Stimulated activated CD4-positive, alpha-beta T cell treated with anti-CD3 and anti-CD28 coated beads, Interleukin-12 subunit alpha, Interleukin-12 subunit beta, amount 100 ng/mL, for 24 hours (primary cell): ENCODE measurements at regions not wholly inside any gene's neighbourhood (a gene's known extent, or its start where the extent isn't known, plus 50 kb on each side); places are given as distances from the start of the nearest gene placed in this dataset.
"Not testable (repeated sequence)": the region's sequence is repeated elsewhere in the genome, so short reads cannot be mapped to it uniquely, and the experiment has no call there.

ENCODE experiments used
- DNase-seq, 2 experiments: peaks; one replicate each; pipeline ENCODE4 v3.0.0-alpha.2; 2020; ENCODE audit warnings: low read depth in 2 of 2

DNA sequence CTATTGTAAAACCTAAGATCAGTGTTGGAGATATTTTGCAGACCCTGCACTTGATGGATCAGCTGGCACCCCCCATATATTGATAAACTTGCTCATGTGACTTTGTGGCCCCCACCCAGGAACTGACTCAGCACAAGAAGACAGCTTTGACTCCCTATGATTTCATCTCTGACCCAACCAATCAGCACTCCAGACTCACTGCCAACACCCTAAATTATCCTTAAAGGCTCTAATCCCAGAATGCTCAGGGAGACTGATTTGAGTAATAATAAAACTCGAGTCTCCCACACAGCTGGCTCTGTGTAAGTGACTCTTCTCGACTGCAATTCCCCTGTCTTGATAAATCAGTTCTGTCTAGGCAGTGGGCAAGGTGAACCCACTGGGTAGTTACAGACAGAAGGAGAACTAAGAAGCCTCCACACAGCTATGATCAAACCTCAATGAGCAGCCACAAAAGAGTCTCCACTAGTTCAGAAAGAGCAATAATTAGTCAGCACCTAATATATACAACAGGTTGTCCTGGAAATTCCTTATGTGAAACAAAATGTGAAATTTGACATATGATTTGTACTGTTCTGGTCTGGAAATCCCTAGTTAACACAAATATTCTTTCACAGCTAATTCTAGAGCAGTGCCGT is 52.2 kb downstream of the ACTL7B start:
- no peak for DNase-seq

DNA sequence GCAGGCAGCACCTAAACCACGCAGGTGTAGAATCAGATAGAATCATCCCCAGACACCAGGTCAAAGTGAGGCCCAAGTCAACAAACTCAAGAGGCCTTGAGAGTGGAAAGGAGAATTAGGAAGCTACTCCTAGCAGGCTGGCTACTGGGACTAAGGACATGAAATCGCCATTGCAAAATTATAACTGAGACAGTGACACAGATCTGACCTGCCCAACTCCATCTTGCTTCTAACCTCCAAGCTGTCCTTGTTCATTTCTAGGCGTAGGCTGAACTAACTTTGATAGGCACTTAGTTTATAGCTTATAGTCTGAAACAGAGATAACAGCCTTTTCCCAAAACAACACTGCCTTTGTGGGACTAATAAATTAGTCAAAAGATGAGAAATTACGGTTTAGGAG is 52.8 kb downstream of the ACTL7B start:
- no peak for DNase-seq

DNA sequence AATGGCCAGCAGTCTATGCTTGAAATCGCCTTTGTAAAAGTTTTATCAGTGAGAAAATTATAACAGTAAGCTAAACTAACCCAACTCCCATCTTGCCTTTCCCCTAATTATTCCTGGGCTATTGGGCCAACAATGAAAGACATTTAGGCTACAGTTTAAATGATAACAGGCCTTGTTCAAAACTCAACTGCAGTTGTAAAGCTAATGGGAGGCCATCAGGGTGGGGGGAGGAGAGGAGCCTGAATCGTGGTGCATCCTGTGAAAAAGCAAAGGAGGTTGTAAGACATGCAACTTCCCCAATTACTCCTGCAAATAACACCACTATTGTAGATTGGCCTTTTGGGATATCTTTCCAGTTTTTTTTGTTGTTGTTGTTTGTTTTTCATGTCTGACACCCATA is 53.8 kb downstream of the ACTL7B start:
- DNase-seq: no peak

DNA sequence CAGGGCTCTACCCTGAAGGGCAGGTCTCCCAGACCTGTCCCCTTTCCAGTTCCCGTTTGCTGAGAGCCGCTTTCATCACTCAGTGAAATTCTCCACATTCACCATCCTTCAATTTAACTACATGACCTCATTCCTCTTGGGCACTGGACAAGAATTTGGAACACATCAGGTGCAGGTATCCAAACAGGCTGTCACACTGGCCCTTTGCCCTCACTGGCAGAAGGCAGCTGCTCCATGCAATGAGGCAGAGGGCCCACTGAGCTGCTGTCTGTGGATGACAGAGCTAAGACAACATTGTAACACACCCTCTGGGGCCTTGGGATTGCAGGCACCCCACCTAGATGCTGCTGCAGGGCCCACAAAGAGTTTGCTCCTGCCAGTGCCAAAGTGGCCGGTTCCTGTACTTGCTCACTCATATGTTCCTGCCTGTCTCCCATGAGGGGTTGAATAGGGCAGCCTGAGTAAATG is 55.1 kb downstream of the ACTL7B start:
- no peak for DNase-seq

DNA sequence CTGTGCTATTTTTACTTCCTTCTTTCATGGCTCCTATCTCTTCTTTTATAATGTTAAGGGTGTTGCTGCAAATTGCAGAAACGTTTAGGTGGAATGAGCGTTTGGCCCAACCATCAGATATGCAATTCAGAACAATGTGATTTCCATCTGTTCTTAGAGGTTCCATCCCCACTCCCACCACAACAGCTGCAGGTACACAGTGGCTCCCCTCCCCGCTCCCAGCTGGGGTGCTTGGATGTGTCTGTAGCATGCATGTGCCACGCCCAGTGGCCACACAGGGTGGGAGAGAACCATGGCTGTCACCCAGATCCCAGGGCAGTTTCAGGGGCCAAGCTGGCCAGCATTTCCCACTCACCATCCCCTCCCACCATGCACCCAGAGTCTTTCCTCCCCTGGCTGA is 62.2 kb downstream of the ACTL7B start:
- no peak for DNase-seq

DNA sequence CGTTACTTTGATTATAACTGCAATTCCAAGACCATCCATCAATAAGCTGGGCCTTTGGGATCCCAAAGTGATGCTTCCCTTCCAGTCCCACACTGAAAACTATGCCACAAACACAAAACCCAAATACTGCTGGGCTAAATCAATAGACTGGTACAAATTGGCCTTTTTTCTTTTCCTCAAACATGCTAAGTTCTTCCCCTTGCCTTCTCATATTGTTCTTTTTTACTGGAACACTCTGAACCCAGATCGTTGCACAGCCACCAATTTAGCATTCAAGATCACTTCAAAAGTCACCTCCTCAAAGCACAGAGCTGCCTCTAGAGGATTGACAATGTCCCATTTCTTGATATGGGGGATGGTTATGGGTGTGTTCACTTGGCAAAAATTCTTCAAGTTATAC is 66.0 kb downstream of the ACTL7B start:
- no peak for DNase-seq

DNA sequence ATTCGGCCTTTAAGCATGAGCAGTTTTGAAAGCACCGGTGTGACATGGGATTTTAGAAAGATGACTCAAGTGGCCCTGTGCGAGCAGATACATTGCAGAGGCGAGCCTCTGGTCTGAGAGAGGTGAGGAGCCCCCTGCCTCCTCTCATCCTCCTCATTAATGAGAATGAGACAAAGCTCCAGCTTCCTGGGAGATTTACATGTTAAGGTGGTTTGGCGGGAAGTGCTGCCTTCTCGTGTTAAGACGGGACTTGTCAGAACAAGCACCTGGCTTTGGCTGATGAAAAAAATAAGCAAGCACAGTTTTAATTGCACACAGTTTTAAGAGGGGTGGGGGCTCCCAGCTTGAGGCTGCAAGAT is 68.1 kb downstream of the ACTL7B start:
- DNase-seq: no peak

DNA sequence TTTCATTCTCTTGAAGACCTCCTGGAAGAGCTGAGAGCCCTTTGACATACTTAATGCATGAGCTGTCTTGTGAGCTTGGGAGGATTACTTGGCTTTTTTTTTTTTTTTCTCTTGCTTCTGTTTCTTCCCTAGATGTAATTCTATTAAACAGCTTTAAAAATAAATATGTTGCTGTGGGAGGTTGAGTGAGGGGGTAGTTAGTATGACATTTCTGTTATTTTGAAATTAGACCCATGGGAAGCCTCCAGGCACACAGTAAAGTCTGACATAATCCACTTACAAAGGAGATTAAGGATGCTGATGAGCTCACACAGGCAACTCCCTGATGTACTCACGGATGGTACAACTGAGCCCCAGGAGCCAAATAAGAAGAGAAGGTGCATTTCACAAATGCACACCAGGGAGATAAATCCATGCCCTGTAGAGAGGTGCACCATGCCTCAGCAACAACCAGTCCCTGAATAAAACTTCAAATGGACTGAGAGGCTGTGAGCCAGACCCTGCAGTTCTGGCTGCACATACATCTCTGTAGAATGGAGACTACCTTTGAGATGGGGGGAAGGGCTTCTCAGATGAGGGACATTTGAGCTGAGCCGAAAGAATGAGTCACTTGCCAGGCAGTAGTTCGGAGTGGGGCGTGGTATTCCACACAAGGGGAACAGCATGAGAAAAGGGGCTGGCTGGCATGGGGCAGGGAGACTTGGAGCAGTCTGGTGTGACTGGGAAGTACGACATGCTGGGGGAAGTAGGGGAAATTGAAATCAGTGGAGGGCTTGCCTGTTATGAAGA is 68.7 kb downstream of the ACTL7B start:
- no peak for DNase-seq

DNA sequence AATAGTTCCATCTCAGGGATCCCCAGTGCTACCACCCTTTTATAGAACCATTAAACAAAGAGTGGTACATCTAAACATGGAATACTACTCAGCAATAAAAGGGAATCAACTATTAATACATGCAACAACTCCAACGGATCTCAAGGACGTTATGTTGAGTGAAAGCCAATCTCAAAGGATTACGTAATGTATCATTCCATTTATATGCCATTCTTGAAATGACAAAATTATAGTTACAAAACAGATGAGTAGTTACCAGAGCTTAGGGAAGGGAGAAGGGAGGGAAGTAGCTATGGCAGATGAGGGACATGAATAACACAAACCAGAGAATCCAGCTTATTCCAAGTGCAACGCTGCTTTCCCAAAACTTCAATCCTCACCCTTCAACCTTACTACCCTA is 69.5 kb downstream of the ACTL7B start:
- DNase-seq: no peak

DNA sequence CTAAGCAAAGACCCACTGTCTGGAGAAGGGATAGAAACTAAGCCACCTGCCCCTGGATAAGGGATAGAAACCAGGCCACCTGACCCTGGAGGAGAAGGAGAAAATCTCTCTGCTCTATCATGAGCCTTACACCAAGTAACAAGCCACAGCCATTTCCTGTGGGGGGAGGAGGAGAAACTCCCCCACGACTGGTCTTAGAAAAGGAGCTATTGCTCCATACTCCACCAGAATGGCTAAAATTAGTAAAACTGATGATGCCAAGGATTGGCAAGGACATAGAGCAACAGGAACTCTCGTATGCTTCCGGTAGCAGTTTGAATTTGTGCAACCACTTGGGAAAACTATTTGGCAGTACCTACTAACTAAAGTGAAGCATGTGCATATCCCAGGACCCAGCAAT is 70.8 kb downstream of the ACTL7B start:
- no peak for DNase-seq

DNA sequence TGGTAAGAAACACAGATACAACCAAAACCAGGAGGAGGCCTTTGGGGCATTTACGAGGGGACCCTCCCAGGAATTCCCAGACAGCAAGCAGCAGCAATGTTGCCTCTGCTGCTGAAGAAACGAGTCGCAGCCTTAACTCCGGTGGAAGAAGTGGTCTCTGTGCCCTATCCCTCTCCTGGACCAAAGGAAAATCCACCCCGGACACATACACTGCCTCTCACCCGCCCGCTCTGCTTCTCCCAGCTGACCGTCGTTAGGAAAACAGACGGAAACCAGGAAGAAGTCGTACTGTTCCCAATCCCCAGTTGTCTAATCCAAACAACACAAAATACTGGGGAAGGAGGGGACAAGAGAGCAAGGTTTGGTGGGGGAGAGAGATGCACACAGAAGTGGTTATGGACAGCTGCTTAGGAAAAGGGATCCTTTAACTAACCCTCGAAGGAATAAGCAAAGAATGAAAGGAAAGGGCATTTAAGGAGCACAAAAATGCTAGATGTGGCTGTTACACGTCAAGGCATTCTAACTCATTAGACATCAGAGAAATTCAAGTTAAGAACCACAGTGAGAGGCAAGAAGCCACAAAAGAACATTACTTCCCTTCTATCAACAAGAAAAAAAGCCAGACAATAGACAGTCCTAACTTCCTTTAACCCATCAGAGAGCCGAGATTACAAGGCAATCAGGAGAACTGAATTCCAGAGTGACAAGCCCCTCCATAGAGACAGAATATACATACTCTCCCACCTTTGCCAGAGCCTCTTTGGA is 71.9 kb downstream of the ACTL7B start:
- DNase-seq: no peak

DNA sequence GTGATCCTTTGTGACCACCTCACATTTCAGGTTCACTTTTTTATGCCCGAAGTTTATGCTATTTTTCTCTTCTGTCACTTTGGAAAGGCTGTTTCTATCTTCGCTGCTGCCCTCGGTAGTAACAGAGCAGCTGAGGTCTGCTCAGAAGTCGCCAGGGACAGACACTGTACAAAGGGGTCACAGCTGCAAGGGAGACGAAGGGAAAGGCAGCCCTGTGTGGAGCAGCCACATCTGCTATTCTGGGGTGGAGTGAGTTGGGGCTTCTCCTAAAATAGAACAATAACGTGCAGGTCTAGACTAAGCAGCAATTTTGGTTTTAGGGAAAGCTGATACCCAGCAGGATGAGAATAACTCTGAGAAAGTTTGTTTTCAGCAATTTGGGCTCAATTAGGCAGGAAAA is 72.5 kb downstream of the ACTL7B start:
- no peak for DNase-seq

DNA sequence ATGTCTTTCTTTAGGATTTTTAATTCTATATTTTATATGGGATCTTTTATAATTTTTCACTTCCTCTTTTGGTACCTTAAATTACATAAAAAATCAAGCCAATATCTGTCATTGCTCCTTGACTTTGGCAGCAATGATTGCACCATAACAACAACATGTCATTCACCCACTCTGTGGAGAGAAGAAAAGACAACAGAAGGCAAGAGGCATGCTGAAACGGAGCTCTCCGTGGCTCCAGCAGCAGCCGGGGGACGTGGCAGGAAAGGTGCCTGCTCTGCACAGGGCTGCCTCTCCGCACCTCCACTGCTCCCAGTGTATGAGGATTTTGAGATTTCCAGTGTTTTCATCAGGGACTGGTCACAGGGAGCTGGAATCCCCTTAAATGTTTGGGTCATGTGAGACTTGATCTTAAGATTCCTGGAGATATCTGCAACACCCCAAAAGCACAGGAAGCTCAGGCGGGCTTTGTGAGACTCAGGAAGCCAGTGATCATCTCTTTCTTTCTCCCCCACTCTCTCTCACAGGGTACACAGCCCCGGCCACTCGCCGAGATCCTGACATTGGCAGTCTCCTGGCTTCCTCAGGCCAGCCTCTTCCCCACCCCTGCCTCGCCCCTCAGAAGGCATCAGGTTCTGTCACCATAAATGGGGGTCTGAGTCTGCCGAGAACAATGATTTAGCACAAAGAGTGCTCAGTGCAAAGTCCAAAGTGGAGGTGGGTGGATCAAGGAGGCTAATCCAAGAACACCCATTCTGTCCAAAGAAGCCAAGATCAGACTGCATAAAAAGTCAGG is 74.6 kb downstream of the ACTL7B start:
- DNase-seq: no peak

DNA sequence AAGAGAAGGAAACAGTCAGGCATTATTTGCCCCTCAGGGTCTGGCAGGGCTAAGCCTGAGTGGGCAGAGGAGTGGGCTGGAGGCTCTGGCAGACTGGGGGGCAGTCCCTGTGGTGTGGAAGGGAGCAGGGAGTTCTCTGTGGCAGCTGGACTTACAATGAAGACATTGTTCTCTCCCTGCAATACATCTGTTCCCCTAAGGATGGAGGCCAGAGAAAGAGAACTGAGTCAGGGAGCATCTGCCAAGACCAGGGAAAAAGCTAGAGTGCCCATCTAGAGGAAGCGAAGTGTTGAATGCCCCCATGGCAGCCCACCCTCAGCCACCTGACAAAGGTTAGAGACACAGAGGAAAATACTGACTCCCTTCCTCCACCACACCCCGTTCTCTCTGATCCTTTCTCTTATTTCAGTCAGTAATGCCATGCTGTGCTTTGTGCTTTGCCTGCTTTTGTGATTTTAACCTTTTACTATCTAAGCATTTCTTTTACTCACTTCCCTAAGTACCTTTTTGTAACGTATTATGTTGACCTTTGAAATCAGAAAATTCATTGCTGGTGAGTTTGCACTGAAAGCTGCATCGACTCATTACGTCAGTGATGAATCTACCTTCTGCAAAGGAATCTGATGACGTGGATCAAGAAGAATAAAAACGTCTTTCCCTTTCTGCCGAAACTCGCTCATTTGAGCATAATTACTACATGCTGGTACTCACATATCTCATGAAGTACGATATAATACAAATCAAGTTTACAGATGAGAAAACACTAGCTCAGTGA is 76.0 kb downstream of the ACTL7B start:
- no peak for DNase-seq

DNA sequence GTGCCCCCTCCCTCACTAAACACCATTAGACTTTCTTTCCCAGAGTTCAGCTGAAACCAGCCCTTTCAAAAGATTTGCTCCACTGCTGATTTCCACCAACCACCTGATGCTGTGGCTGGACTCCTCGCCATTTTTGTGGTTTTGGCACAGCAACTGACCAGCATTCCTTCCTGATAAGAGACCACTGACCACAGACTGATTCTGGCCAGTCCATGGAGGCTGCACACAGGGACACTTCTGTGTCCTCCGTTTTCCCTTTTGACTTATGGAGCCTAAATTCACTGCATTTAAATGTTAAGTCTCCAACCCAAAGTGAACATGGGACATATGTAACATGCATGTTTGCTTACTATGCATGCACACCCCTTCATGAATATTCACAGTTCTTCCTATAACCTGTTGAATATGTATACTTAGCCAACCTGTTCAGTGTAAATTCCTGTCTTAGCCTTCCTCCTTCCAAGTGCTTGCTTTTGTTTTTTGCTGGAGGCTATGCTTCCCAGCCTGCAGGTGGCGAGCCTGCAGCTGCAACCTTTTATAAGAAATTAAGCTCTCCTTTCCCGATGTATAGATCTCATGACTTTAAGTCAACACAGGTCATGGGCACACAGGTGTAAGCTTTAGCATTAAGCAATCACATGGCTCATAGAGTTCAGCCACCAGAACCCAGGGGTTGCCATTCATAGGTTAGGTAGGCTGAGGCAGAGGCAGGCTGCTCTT is 78.7 kb downstream of the ACTL7B start:
- no peak for DNase-seq

DNA sequence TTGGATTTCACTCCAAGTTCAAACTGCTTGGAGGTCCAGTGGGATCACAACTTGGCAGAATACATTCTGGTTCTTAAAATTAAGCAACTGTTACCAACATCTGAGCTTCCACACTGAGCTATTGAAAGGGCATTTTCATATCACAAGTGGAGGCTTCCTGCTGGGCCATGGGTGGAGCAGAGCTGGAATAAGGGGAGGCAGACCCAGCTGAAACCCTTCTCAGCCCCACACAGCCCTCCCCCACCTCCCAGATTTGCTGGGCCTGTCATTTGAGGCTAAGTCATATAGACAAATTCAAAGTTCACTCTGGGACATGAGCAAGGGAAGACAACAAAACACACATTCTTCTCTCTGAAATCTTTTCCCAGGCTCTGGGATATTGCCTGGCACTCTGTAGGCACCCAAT is 79.9 kb downstream of the ACTL7B start:
- DNase-seq: no peak

DNA sequence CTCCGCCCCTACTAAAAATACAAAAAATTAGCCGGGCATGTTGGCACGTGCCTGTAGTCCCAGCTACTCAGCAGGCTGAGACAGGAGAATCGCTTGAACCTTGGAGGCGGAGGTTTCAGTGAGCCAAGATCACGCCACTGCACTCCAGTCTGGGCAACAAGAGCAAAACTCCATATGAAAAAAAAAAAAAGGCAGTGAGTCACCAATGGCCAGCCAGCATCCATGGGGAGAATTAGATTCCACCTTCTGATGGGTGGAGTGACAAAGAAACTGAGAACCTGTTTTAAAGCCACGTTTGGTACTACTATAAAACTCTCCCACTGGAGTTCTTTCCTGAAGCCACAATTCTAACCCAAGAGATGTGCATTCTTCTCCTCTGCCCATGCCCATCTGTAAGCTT is 81.7 kb downstream of the ACTL7B start:
- DNase-seq: not testable (repeated sequence)

DNA sequence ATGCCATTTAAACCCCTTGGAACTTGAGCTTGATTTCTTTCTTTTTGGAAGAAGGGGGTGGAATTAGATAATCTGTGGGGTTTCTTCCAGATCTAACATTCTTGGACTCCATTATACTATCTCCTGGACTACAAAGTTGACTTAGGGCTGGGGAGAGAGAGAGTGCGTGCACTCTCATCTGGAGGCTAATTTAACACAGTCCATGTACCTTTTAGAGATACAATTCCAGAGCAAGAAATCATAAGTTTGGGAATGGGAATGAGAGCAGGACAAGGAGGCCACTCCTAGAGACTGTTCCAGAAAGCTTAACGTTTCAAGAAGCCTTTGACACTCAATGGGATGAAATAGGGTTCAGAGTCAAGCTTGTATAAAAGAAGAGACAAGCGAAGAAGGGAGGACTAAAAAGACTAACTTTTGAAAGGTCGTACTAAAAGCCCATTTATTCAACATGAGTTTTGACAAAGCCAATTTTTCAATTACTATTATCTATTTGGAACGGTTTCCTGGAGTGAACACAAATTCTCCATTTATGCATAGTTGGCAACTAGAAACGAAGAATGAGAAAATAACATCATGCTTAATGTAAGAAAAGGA is 83.4 kb downstream of the ACTL7B start:
- no peak for DNase-seq

DNA sequence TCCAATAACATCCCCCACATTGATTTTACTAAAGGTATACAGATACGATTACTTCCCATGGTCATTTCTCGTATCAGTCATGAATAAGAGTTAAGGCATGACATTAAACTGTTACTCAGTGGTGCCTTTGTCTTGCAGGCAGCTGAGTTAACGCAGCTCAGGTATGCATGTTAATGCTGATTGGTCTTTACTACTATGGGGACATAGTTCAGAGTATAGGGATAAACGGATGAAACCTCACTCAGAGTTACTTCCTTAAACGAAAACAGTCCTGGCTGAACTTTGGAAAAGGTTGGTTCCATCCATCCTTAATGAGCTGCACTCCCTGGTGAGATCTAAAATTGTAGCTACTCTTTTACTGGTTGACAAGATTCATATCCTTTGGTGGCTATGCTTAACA is 87.0 kb downstream of the ACTL7B start:
- no peak for DNase-seq

DNA sequence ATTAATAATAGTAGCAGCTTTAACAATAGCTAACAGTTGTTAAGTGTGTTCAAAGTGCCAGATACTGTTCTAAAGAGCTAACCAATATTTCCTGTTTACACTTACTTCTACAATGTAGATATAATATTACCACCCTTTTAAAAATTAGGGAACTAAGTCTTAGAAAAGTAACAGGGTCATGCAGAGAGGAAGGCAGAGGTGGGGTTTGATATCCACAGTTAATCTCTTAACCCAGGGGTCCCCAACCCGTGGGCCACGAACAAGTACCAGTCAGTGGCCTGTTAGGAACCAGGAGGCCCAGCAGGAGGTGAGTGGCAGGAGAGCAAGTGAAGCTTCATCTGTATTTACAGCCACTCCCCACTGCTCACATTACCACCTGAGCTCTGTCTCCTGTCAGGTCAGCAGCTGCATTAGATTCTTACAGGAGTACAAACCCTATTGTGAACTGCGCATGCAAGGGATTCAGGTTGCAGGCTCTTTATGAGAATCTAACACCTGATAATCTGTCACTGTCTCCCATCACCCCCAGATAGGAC is 89.1 kb downstream of the ACTL7B start:
- no peak for DNase-seq
